MV-4-11 (cell line): ENCODE measurements at regions not wholly inside any gene's neighbourhood (a gene's known extent, or its start where the extent isn't known, plus 50 kb on each side); places are given as distances from the start of the nearest gene placed in this dataset.
A peak's percentile ranks its signal among the peaks of the same experiment; 100 is the strongest.
"Not testable (repeated sequence)": the region's sequence is repeated elsewhere in the genome, so short reads cannot be mapped to it uniquely, and the experiment has no call there.

ENCODE experiments used
- DNase-seq: peaks from one replicate; lab custom pipeline; 2025; lab: John Stamatoyannopoulos, UW

DNA sequence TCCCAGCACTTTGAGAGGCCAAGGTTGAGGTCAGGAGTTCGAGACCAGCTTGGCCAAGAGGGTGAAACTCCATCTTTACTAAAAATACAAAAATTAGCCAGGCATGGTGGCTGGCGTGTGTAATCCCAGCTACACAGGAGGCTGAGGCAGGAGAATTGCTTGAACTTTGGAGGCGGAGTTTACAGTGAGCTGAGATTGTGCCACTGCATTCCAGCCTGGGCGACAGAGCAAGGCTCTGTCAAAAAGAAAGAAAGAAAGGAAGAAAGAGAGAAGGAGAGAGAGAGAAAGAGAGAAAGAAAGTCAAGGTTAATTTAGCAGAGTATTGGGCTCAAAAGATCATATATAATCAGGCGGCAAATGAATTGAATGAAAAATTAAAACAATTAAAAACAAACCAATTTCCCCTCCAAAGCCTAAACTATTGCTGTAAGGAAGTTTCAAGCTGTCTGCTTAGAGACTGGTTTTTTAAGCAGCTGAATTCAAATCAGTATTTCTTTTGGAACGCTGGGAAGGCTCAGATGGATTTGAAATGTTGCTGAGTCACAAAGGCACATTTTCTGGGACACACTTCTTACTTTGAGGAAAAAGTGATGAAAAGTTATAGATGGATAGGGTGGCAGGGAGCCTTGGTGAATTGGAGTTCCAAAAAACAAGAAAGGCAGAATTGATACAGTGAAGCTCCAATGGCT is 81.3 kb upstream of the BHLHE40 start:
- DNase-seq, result no peak

- DNase-seq, result peak; percentile 62
These were observed 80.6 kb upstream of the BHLHE40 start for GRCh38 chr3:4898454-4899313.

GRCh38 chr3:4899710-4900109 is 79.5 kb upstream of the BHLHE40 start:
- DNase-seq, result no peak

DNA sequence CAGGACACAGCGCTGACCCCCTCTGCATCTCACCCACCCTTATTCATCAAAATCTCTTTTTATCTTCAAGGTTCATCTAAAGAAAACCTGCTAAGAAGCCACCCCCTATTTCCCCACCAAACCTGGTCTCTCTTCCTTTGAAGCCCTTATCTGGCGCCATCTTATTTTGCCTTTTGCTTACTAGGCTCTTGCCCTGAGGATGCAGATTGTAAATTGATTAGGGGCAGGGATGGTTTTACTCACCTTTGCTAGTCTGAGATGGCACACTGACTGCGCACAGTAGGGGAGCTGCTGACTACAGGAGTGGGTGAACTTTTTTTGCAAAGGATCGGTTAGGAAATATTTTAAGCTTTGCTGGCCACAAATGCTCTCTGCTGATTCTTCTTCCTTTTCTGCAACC is 78.9 kb upstream of the BHLHE40 start:
- no peak for DNase-seq

DNA sequence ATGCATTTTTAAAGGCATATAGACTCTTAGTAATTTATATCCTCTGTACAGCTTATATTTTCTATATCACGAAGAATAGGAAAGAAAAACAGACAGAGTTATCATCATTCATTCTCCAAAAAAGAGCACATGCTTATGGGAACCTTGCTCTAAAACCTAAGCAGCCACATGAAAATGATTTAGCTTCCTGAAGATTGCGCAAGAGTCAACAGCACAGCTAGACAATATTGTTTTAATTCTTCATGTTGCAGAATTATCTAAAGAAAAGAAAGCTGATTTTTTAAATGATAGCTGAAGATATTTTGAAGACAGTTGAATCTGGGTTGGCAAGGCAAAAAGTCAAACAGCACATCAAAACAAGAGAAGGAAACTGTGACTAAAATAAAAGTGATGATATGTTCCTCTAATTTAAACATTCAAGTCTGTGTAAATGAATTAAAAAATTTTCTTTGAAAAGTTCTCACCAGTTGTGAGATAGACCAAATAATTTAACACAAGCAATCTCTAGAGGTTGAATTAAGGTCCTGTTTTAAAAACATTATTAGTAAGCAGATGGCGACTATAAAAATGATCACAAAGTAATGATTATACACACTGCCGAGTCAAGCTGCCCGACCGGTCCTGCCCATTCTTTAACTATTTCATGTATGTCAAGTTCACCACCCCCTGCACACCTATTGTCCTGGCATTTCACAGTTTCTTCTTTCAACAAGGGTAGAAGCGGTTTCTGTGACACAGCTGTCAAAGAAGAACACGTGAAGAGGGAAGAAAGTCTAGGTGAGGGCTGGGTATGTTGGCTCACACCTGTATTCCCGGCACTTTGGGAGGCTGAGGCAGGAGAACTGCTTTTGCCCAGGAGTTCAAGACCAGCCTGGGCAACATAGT is 74.2 kb upstream of the BHLHE40 start:
- DNase-seq, result peak; percentile 28

- no peak for DNase-seq
These were observed 73.1 kb upstream of the BHLHE40 start for GRCh38 chr3:4906107-4906621.

GRCh38 chr3:4907050-4907449 is 72.2 kb upstream of the BHLHE40 start:
- no peak for DNase-seq

DNA sequence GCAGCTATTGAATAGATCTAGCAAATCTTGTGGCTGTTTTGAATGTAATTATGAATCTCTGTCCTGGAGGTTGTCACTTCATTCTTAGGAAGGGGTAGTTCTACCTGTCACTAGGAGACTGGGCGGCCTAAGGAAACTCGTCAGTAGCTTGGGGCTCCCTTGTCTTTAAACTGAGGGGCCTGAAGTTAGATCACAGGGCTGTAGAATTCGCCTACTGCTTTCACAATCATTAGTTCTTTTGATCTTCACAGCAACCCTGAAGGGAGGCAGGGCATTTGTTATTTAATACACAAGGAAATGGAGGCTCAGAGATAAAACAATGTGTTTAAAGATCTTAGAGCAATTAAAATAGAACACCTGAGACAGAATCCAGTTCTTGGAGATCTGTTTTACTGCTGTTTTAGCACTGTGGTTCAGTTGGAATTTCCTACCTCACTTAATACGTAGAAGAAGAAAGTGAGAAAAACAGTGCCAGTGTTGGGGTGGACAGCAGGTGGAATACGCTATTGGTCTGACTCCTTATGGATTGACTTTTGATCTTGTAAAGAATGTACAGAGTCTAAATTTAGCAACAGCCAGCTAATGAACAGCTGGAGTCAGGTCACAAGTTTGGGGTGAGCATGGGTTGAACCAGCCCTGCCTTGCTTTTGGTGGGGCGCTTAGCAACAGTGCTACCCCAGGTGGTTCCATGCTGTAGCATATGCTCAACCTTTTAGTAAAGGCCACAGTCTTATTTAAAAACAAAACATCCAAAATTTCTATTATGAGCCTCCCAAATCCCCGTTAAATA is 71.4 kb upstream of the BHLHE40 start:
- DNase-seq, result no peak

DNA sequence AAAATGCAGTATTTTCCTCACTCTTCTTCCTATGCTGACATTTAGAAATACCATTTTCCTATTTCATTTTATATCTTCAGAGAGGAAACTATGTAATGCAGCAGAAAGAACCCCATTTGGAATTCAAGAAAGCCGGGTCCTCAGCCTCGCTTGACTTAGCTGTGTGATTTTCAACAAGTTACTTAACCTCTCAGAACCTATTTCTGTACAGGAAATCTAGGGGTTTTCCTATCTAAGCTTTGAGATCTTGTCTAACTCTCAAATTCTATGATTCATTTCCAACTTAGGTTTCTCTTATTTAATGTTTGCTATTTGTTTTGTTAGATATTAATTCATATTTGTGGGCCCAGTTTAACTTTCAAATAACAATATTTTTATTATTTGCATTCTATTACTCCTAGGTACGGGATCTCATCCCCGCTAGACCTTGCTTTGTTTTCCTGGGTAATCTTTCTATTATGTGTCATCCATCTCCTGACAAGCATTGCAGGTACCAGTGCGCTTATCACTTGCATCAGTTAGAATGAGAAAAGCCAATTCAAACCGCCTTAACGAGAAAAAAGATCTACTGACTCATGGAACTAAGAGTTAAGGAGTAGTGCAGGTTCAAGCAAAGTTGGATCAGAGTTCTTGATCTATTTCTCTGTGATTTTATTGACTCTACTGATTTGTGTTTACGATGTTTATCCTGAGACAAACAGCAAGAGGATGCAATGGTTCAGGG is 70.6 kb upstream of the BHLHE40 start:
- no peak for DNase-seq

DNA sequence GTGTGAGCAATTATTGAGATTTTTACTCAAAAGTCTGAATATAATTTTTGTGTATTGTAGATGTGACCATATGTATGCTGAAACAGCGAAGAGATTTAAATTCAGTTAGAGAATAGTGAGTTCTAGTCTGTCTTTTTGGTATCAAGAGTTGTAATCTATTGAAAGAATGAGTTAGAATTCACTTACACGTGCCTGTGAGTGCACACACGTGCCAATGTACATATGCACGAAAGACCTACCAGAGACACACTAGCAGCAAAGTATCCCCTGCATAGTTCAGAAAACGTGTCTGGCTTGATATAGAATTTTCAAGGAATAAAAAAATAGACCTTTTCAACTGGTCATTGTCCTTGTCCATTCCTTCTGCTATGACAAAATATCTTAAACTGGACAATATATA is 64.8 kb upstream of the BHLHE40 start:
- DNase-seq, result no peak

GRCh38 chr3:4921589-4921988 is 57.6 kb upstream of the BHLHE40 start:
- not testable (repeated sequence) for DNase-seq

DNA sequence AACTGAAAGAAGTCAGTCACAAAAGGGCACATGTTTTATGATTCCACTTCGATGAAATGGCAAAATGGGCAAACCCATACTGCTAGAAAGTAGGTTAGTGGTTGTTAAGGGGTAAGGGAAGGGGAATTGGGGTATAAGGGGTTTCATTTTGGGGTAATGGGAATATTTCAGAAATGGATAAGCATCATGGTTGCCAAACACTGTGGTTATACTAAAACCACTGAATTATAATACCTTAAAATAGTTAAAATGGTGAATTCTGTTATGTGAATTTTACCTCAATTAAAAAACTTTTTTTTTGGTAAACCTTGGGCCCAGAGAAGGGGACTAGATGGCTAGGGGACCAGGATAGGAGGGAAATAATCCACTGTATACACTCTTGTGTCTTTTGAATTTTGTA is 52.3 kb upstream of the BHLHE40 start:
- DNase-seq, result no peak

GRCh38 chr3:4928277-4928789 is 50.9 kb upstream of the BHLHE40 start:
- no peak for DNase-seq
